ENCODE measurements at regions not wholly inside any gene's neighbourhood (a gene's known extent, or its start where the extent isn't known, plus 50 kb on each side); places are given as distances from the start of the nearest gene placed in this dataset.

- Histone ChIP-seq H3K4me1 (ENCODE audit: insufficient read depth, insufficient read length) (no peaks in the 10 kb centered on the region), H3K9ac (ENCODE audit: insufficient read length, low read depth) (no peak overlapping the region), H3K27me3 (ENCODE audit: insufficient read depth, insufficient read length) (no peaks in the 10 kb centered on the region), H3K4me3 (ENCODE audit: insufficient read length, low read depth) (no peak overlapping the region), H3K9me3 (ENCODE audit: insufficient read depth, low read length) (no peaks in the 10 kb centered on the region), H3K36me3 (ENCODE audit: insufficient read depth, insufficient read length, low read length) (no peaks in the 10 kb centered on the region)
- TF ChIP-seq YY1 (IDR thresholded peaks at IDR 0.05; ENCODE audit: insufficient read depth, insufficient read length) = no peak
- no peak for TF ChIP-seq SUZ12 (IDR thresholded peaks at IDR 0.05; ENCODE audit: extremely low read depth, insufficient read depth, insufficient read length)
- no peak for TF ChIP-seq ZNF274 (IDR thresholded peaks at IDR 0.05; ENCODE audit: low read depth, low read length)
- no peak for DNase-seq (ENCODE audit: low read depth, low spot score)
These were observed 374.4 kb upstream of the NWD2 start for GRCh38 chr4:36870121-36870520.

- no peak for TF ChIP-seq SUZ12 (IDR thresholded peaks at IDR 0.05; ENCODE audit: extremely low read depth, insufficient read depth, insufficient read length)
- Histone ChIP-seq H3K9ac (ENCODE audit: insufficient read length, low read depth) (no peak overlapping the region), H3K36me3 (ENCODE audit: insufficient read depth, insufficient read length, low read length) (no peaks in the 10 kb centered on the region), H3K27me3 (ENCODE audit: insufficient read depth, insufficient read length) (no peaks in the 10 kb centered on the region), H3K4me3 (ENCODE audit: insufficient read length, low read depth) (no peak overlapping the region), H3K4me1 (ENCODE audit: insufficient read depth, insufficient read length) (no peaks in the 10 kb centered on the region), H3K9me3 (ENCODE audit: insufficient read depth, low read length) (no peaks in the 10 kb centered on the region)
- DNase-seq (ENCODE audit: low read depth, low spot score) = no peak
These were observed 371.9 kb upstream of the NWD2 start for GRCh38 chr4:36872679-36873078.

GRCh38 chr4:36884151-36884550 is 360.4 kb upstream of the NWD2 start:
- Histone ChIP-seq H3K36me3 (ENCODE audit: insufficient read depth, insufficient read length, low read length) (no peaks in the 10 kb centered on the region), H3K27me3 (ENCODE audit: insufficient read depth, insufficient read length) (no peaks in the 10 kb centered on the region), H3K4me3 (ENCODE audit: insufficient read length, low read depth) (no peak overlapping the region), H3K4me1 (ENCODE audit: insufficient read depth, insufficient read length) (no peaks in the 10 kb centered on the region), H3K9me3 (ENCODE audit: insufficient read depth, low read length) (no peaks in the 10 kb centered on the region), H3K9ac (ENCODE audit: insufficient read length, low read depth) (no peak overlapping the region)
- DNase-seq (ENCODE audit: low read depth, low spot score) = no peak
- no peak for TF ChIP-seq ZNF274 (IDR thresholded peaks at IDR 0.05; ENCODE audit: low read depth, low read length)
- TF ChIP-seq YY1 (IDR thresholded peaks at IDR 0.05; ENCODE audit: insufficient read depth, insufficient read length) = no peak
- TF ChIP-seq SUZ12 (IDR thresholded peaks at IDR 0.05; ENCODE audit: extremely low read depth, insufficient read depth, insufficient read length) = no peak

- no peak for DNase-seq (ENCODE audit: low read depth, low spot score)
- H3K27me3 ChIP-seq (ENCODE audit: insufficient read depth, insufficient read length) = no peaks in the 10 kb centered on the region
- TF ChIP-seq ZNF274 (IDR thresholded peaks at IDR 0.05; ENCODE audit: low read depth, low read length) (no peak), YY1 (IDR thresholded peaks at IDR 0.05; ENCODE audit: insufficient read depth, insufficient read length) (no peak), SUZ12 (IDR thresholded peaks at IDR 0.05; ENCODE audit: extremely low read depth, insufficient read depth, insufficient read length) (no peak)
- H3K4me3 ChIP-seq (ENCODE audit: insufficient read length, low read depth) = no peak overlapping the region
- no peaks in the 10 kb centered on the region for H3K4me1 ChIP-seq (ENCODE audit: insufficient read depth, insufficient read length)
- H3K9me3 ChIP-seq (ENCODE audit: insufficient read depth, low read length) = no peaks in the 10 kb centered on the region
- no peaks in the 10 kb centered on the region for H3K36me3 ChIP-seq (ENCODE audit: insufficient read depth, insufficient read length, low read length)
- no peak overlapping the region for H3K9ac ChIP-seq (ENCODE audit: insufficient read length, low read depth)
These were observed 352.6 kb upstream of the NWD2 start for GRCh38 chr4:36891971-36892370.

- TF ChIP-seq YY1 (IDR thresholded peaks at IDR 0.05; ENCODE audit: insufficient read depth, insufficient read length) (no peak), ZNF274 (IDR thresholded peaks at IDR 0.05; ENCODE audit: low read depth, low read length) (no peak), SUZ12 (IDR thresholded peaks at IDR 0.05; ENCODE audit: extremely low read depth, insufficient read depth, insufficient read length) (no peak)
- Histone ChIP-seq H3K36me3 (ENCODE audit: insufficient read depth, insufficient read length, low read length) (no peaks in the 10 kb centered on the region), H3K9ac (ENCODE audit: insufficient read length, low read depth) (no peak overlapping the region), H3K27me3 (ENCODE audit: insufficient read depth, insufficient read length) (no peaks in the 10 kb centered on the region), H3K9me3 (ENCODE audit: insufficient read depth, low read length) (no peaks in the 10 kb centered on the region), H3K4me1 (ENCODE audit: insufficient read depth, insufficient read length) (no peaks in the 10 kb centered on the region), H3K4me3 (ENCODE audit: insufficient read length, low read depth) (no peak overlapping the region)
- DNase-seq (ENCODE audit: low read depth, low spot score) = peak; percentile 30
These were observed 344.0 kb upstream of the NWD2 start for GRCh38 chr4:36900446-36900987.

- Histone ChIP-seq H3K9me3 (ENCODE audit: insufficient read depth, low read length) (no peaks in the 10 kb centered on the region), H3K9ac (ENCODE audit: insufficient read length, low read depth) (no peak overlapping the region), H3K27me3 (ENCODE audit: insufficient read depth, insufficient read length) (no peaks in the 10 kb centered on the region), H3K4me3 (ENCODE audit: insufficient read length, low read depth) (no peak overlapping the region), H3K36me3 (ENCODE audit: insufficient read depth, insufficient read length, low read length) (no peaks in the 10 kb centered on the region), H3K4me1 (ENCODE audit: insufficient read depth, insufficient read length) (no peaks in the 10 kb centered on the region)
- TF ChIP-seq SUZ12 (IDR thresholded peaks at IDR 0.05; ENCODE audit: extremely low read depth, insufficient read depth, insufficient read length) (no peak), YY1 (IDR thresholded peaks at IDR 0.05; ENCODE audit: insufficient read depth, insufficient read length) (no peak), ZNF274 (IDR thresholded peaks at IDR 0.05; ENCODE audit: low read depth, low read length) (no peak)
- DNase-seq (ENCODE audit: low read depth, low spot score) = no peak
These were observed 339.7 kb upstream of the NWD2 start for GRCh38 chr4:36904823-36905222.

- Histone ChIP-seq H3K27me3 (ENCODE audit: insufficient read depth, insufficient read length) (no peaks in the 10 kb centered on the region), H3K4me1 (ENCODE audit: insufficient read depth, insufficient read length) (no peaks in the 10 kb centered on the region), H3K4me3 (ENCODE audit: insufficient read length, low read depth) (no peak overlapping the region), H3K9me3 (ENCODE audit: insufficient read depth, low read length) (no peaks in the 10 kb centered on the region), H3K36me3 (ENCODE audit: insufficient read depth, insufficient read length, low read length) (no peaks in the 10 kb centered on the region), H3K9ac (ENCODE audit: insufficient read length, low read depth) (no peak overlapping the region)
- TF ChIP-seq YY1 (IDR thresholded peaks at IDR 0.05; ENCODE audit: insufficient read depth, insufficient read length) (no peak), SUZ12 (IDR thresholded peaks at IDR 0.05; ENCODE audit: extremely low read depth, insufficient read depth, insufficient read length) (no peak), ZNF274 (IDR thresholded peaks at IDR 0.05; ENCODE audit: low read depth, low read length) (no peak)
- DNase-seq (ENCODE audit: low read depth, low spot score) = no peak
These were observed 330.4 kb upstream of the NWD2 start for GRCh38 chr4:36914106-36914505.

Data from NT2/D1 (cell line).